ENCODE measurements at regions not wholly inside any gene's neighbourhood (a gene's known extent, or its start where the extent isn't known, plus 50 kb on each side); places are given as distances from the start of the nearest gene placed in this dataset.

DNA sequence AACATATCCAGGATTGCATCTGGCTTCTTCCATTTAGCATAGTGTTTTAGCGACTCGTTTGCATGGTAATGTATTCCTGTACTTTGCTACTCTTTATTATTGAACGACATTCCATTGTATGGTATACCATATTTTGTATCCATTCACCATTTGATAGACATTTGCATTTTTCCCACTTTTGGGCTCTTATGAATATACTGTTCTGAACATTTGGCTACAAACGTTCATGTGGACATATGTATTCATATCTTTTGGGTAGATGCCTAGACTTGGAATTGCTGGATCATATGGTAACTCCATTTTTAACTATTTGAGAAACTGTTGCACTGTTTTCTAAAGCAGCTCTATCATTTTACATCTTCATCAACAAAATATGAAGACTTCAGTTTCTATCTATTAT, 383.7 kb upstream of the AKR1E2 start:
- POLR2A ChIA-PET, result no interaction called here
- no peaks in the 10 kb centered on the region for H3K27me3 ChIP-seq (ENCODE audit: control insufficient read depth, insufficient read depth, low read length)
- H3K4me3 ChIP-seq (ENCODE audit: low read depth, low read length), result no peak overlapping the region
- CTCF ChIA-PET, result no interaction called here
- no peaks in the 10 kb centered on the region for H3K36me3 ChIP-seq (ENCODE audit: control insufficient read depth, insufficient read depth, low read length)
- TF ChIP-seq, protein P1, sequence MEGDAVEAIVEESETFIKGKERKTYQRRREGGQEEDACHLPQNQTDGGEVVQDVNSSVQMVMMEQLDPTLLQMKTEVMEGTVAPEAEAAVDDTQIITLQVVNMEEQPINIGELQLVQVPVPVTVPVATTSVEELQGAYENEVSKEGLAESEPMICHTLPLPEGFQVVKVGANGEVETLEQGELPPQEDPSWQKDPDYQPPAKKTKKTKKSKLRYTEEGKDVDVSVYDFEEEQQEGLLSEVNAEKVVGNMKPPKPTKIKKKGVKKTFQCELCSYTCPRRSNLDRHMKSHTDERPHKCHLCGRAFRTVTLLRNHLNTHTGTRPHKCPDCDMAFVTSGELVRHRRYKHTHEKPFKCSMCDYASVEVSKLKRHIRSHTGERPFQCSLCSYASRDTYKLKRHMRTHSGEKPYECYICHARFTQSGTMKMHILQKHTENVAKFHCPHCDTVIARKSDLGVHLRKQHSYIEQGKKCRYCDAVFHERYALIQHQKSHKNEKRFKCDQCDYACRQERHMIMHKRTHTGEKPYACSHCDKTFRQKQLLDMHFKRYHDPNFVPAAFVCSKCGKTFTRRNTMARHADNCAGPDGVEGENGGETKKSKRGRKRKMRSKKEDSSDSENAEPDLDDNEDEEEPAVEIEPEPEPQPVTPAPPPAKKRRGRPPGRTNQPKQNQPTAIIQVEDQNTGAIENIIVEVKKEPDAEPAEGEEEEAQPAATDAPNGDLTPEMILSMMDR (IDR thresholded peaks at IDR 0.05; ENCODE audit: insufficient read depth, low read depth, low read length), result no peak
- no peak for DNase-seq (ENCODE audit: low read depth)

DNA sequence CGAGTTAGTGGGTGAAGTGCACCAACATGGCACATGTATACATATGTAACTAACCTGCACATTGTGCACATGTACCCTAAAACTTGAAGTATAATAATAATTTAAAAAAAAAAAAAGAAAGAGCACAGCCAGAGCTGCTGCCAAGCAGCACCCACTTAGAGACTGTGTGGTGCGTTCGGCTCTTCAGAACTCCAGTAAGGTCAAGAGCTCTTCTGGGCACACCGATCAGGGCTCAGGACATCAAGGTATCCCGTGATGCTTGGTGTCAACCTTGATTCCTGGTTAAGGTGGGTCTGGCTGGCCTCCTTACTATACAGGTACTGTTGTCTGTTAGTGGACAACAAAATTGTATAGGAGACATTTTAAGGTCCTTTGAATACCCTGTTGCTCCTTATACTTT, 385.7 kb upstream of the AKR1E2 start:
- TF ChIP-seq, protein P1 (IDR thresholded peaks at IDR 0.05; ENCODE audit: insufficient read depth, low read depth, low read length), result no peak

DNA sequence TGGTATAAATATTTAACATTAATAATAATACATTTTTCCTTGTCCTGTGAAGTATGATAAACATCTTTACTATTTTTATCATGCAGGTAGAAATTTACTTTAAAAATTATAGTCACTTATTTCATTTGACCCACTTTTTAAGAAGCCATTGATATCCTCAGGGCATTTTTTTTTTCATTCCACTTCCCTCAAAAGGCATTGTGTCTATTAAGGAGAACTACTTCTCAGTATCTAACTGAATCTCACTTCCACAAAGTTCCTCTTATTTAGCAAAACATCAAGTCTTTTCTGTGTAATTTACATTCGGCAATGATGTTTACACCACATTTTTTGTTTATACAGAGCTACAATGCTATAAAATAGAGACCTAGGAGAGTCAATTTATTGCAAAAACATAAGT, 388.2 kb upstream of the AKR1E2 start:
- TF ChIP-seq, protein P1 (IDR thresholded peaks at IDR 0.05; ENCODE audit: insufficient read depth, low read depth, low read length), result no peak
- no peak overlapping the region for H3K4me3 ChIP-seq (ENCODE audit: low read depth, low read length)
- no peaks in the 10 kb centered on the region for H3K36me3 ChIP-seq (ENCODE audit: control insufficient read depth, insufficient read depth, low read length)
- no peaks in the 10 kb centered on the region for H3K27me3 ChIP-seq (ENCODE audit: control insufficient read depth, insufficient read depth, low read length)
- POLR2A ChIA-PET, result no interaction called here
- no peak for DNase-seq (ENCODE audit: low read depth)
- CTCF ChIA-PET, result no interaction called here

More for the DNA sequence above, 385.7 kb upstream of the AKR1E2 start:
- H3K27me3 ChIP-seq (ENCODE audit: control insufficient read depth, insufficient read depth, low read length), result no peaks in the 10 kb centered on the region
- no peak for DNase-seq (ENCODE audit: low read depth)
- ChIA-PET CTCF (no interaction called here), POLR2A (no interaction called here)
- H3K36me3 ChIP-seq (ENCODE audit: control insufficient read depth, insufficient read depth, low read length), result no peaks in the 10 kb centered on the region
- no peak overlapping the region for H3K4me3 ChIP-seq (ENCODE audit: low read depth, low read length)

DNA sequence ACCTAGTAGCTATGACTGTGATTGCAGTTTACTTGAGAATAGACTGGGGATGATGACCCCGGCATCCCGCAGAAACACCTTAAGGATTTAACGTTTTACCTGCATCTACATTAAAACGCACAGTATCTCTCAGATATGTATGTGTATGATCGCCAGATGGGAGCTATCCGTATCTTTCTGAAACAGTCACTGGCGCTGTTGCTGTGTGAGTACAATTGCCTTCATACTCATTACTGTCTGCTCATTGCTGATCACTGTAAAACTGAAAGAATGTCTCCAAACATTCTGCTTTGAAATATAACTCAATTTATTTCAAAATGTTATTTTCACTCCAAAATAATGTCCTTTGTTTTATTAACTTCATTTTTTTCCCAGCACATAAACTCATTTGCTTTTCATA, 388.9 kb upstream of the AKR1E2 start:
- DNase-seq (ENCODE audit: low read depth), result no peak
- Histone ChIP-seq H3K36me3 (ENCODE audit: control insufficient read depth, insufficient read depth, low read length) (no peaks in the 10 kb centered on the region), H3K4me3 (ENCODE audit: low read depth, low read length) (no peak overlapping the region), H3K27me3 (ENCODE audit: control insufficient read depth, insufficient read depth, low read length) (no peaks in the 10 kb centered on the region)
- CTCF ChIA-PET, result no interaction called here
- POLR2A ChIA-PET, result no interaction called here
- TF ChIP-seq, protein P1 (IDR thresholded peaks at IDR 0.05; ENCODE audit: insufficient read depth, low read depth, low read length), result no peak

DNA sequence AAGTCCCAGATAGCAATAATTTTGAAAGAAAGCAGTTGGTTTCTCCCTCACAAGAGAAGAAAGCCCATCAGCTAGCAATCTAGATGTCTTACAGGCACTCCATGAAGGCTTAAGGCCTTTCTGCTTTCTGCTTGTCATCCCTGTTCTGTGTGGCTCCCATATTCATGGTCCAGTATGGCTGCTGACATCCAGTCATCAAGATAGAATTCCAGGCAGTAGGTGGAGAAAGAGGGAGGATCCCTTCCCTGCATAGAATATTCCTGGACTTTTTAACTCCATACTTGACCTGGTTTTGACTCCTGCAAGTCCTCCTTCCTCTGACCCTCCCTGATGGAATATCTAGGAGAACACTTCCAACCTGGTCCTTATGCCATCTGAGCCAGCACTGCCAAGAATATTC, 389.9 kb upstream of the AKR1E2 start:
- Histone ChIP-seq H3K27me3 (ENCODE audit: control insufficient read depth, insufficient read depth, low read length) (no peaks in the 10 kb centered on the region), H3K36me3 (ENCODE audit: control insufficient read depth, insufficient read depth, low read length) (no peaks in the 10 kb centered on the region), H3K4me3 (ENCODE audit: low read depth, low read length) (no peak overlapping the region)
- TF ChIP-seq, protein P1 (IDR thresholded peaks at IDR 0.05; ENCODE audit: insufficient read depth, low read depth, low read length), result no peak
- no peak for DNase-seq (ENCODE audit: low read depth)
- ChIA-PET CTCF (no interaction called here), POLR2A (no interaction called here)
